Karpas-422 (cell line): ENCODE measurements at regions not wholly inside any gene's neighbourhood (a gene's known extent, or its start where the extent isn't known, plus 50 kb on each side); places are given as distances from the start of the nearest gene placed in this dataset.

Experiments
- DNase-seq: peaks from one replicate; pipeline ENCODE4 v3.0.0-alpha.2; 2015
- H2AFZ ChIP-seq: fragments of 200-600 bp; sonication (generic); 2 replicates; pipeline ENCODE4 v1.6.1; 2014; ENCODE audit warnings: antibody characterized with exemption, low read length, mixed read lengths
- H3K27ac ChIP-seq: fragments of 200-600 bp; sonication (generic); 2 replicates; pipeline ENCODE4 v1.5.1; 2014; ENCODE audit warnings: mild to moderate bottlenecking, low read length, moderate library complexity
- H3K27me3 ChIP-seq: fragments of 200-600 bp; sonication (generic); 2 replicates; pipeline ENCODE4 v1.6.1; 2014; ENCODE audit warnings: low read length, mixed read lengths
- H3K36me3 ChIP-seq: fragments of 200-600 bp; sonication (generic); 2 replicates; pipeline ENCODE4 v1.6.1; 2014; ENCODE audit warnings: low read length, mixed read lengths; ENCODE audit not compliant: insufficient read depth
- H3K4me1 ChIP-seq: fragments of 200-600 bp; sonication (generic); 2 replicates; pipeline ENCODE4 v1.6.1; 2014; ENCODE audit warnings: mild to moderate bottlenecking, low read length, mixed read lengths
- H3K4me2 ChIP-seq: fragments of 200-600 bp; sonication (generic); 2 replicates; pipeline ENCODE4 v1.6.1; 2014; ENCODE audit warnings: low read length, low read depth, mild to moderate bottlenecking; ENCODE audit not compliant: poor library complexity, severe bottlenecking
- H3K4me3 ChIP-seq: fragments of 200-600 bp; sonication (generic); 2 replicates; pipeline ENCODE4 v1.5.1; 2014; ENCODE audit warnings: mild to moderate bottlenecking, antibody characterized with exemption, low read length, mixed read lengths
- H3K79me2 ChIP-seq: fragments of 200-600 bp; sonication (generic); 2 replicates; pipeline ENCODE4 v1.6.1; 2014; ENCODE audit warnings: mild to moderate bottlenecking, low read length, mixed read lengths
- H3K9ac ChIP-seq: fragments of 200-600 bp; sonication (generic); 2 replicates; pipeline ENCODE4 v1.6.0; 2014; ENCODE audit warnings: low read length
- H3K9me2 ChIP-seq: fragments of 200-600 bp; sonication (generic), shearing (Covaris generic); replicated peaks from 2 replicates; pipeline ENCODE4 v1.6.0; 2014; ENCODE audit warnings: mild to moderate bottlenecking, low read length, moderate library complexity; ENCODE audit not compliant: insufficient read depth
- H3K9me3 ChIP-seq: fragments of 300-700, 200-600 bp; sonication (generic); 2 replicates; pipeline ENCODE4 v1.6.1; 2014; ENCODE audit warnings: low read length, mixed read lengths
- H4K20me1 ChIP-seq: fragments of 200-600 bp; sonication (generic); 2 replicates; pipeline ENCODE4 v1.6.1; 2014; ENCODE audit warnings: mild to moderate bottlenecking, antibody characterized with exemption, low read length, low read depth; ENCODE audit not compliant: insufficient read depth

DNA sequence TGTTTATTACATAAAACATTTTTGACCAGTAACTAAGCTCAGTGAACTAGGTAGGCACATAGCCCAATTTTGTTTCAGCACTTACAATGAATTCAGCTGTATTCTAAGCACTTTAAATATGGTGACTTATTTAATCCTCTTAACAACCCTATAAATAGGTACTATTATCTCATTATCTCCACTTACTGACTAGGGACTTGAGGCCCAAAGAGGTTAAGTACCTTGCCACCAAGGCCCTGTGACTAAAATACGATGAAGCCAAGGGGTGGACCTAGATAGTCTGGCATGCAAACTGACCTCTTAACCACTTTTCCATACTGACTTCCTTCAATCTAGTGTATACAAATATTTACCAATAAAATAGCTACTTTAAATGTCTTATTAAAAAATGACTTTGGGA is 266.4 kb downstream of the ZNF608 start:
- Histone ChIP-seq H3K4me1 (no peaks in the 10 kb centered on the region), H3K36me3 (no peaks in the 10 kb centered on the region), H3K27me3 (no peaks in the 10 kb centered on the region), H3K79me2 (no peaks in the 10 kb centered on the region), H3K9me3 (no peaks in the 10 kb centered on the region), H3K27ac (no peak overlapping the region), H3K9me2 (no peaks in the 10 kb centered on the region), H2AFZ (no peak overlapping the region), H3K4me2 (no peak overlapping the region), H3K4me3 (no peak overlapping the region), H3K9ac (no peak overlapping the region), H4K20me1 (no peaks in the 10 kb centered on the region)
- no peak for DNase-seq

DNA sequence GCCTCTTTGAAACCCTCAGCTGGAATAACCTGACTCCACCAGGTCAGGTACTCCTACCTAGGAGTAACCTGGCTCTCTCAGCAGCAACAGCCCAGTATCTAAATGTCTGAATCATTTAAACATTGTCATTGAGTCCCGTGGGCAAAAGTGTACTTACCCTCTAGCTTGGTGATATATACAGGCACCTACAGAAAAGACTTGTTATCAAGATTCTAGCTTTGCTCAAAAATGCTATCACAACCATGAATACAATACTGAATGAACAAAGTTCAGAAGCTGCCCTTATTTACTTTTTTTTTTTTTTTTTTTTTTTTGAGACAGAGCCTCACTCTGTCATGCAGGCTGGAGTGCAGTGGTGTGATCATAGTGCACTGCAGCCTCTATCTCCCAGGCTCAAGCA is 268.2 kb downstream of the ZNF608 start:
- Histone ChIP-seq H2AFZ (no peak overlapping the region), H3K27ac (no peak overlapping the region), H3K4me2 (no peak overlapping the region), H3K36me3 (no peaks in the 10 kb centered on the region), H3K79me2 (no peaks in the 10 kb centered on the region), H3K9me2 (no peaks in the 10 kb centered on the region), H3K27me3 (no peaks in the 10 kb centered on the region), H3K4me1 (no peaks in the 10 kb centered on the region), H3K9me3 (no peaks in the 10 kb centered on the region), H3K9ac (no peak overlapping the region), H3K4me3 (no peak overlapping the region), H4K20me1 (no peaks in the 10 kb centered on the region)
- DNase-seq: no peak

DNA sequence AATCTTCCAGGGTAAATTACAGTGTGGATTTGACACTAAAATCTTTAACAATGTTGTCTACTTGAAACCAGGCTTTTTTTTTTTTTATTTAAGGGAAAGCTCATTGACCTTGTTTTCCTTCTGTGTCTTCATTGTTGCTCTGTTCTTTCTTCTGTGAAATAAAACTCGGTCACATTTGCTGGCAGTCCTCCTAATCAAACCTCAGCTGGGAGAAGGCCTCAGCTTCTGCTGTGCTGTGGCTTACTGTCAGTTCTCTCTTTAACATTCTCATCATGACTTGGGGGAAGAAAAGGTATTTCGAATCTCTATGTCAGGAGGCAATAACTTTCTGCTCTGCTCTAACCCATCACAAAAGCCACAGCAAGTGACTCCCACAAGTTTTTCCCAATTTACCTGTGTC is 268.9 kb downstream of the ZNF608 start:
- Histone ChIP-seq H3K4me2 (no peak overlapping the region), H3K4me1 (no peaks in the 10 kb centered on the region), H4K20me1 (no peaks in the 10 kb centered on the region), H3K36me3 (no peaks in the 10 kb centered on the region), H3K79me2 (no peaks in the 10 kb centered on the region), H3K9me3 (no peaks in the 10 kb centered on the region), H3K27me3 (no peaks in the 10 kb centered on the region), H3K9me2 (no peaks in the 10 kb centered on the region), H3K27ac (no peak overlapping the region), H3K4me3 (no peak overlapping the region), H3K9ac (no peak overlapping the region), H2AFZ (no peak overlapping the region)
- DNase-seq: no peak

DNA sequence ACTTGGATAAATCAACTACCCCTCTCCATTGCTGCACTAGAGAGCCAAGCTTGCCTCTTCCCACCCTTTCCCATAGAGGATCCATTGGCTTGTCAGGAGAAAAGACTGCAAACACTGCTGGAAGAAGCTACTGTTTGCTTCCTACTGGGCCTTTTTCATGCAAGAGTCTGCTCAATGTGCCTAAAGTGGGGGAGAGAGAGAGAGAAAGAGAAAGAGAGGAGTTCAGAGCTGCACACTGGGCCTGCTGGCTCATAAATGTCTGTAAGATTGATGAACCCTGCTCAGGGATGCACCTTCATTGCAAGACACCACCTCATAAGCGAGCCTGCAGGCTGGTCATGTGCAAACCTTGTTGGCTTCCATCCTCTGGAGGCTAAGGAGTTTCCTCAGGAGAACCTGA is 269.4 kb downstream of the ZNF608 start:
- Histone ChIP-seq H4K20me1 (no peaks in the 10 kb centered on the region), H3K9me3 (no peaks in the 10 kb centered on the region), H3K36me3 (no peaks in the 10 kb centered on the region), H2AFZ (no peak overlapping the region), H3K27ac (no peak overlapping the region), H3K27me3 (no peaks in the 10 kb centered on the region), H3K79me2 (no peaks in the 10 kb centered on the region), H3K9ac (no peak overlapping the region), H3K4me2 (no peak overlapping the region), H3K4me3 (no peak overlapping the region), H3K9me2 (no peaks in the 10 kb centered on the region), H3K4me1 (no peaks in the 10 kb centered on the region)
- no peak for DNase-seq

DNA sequence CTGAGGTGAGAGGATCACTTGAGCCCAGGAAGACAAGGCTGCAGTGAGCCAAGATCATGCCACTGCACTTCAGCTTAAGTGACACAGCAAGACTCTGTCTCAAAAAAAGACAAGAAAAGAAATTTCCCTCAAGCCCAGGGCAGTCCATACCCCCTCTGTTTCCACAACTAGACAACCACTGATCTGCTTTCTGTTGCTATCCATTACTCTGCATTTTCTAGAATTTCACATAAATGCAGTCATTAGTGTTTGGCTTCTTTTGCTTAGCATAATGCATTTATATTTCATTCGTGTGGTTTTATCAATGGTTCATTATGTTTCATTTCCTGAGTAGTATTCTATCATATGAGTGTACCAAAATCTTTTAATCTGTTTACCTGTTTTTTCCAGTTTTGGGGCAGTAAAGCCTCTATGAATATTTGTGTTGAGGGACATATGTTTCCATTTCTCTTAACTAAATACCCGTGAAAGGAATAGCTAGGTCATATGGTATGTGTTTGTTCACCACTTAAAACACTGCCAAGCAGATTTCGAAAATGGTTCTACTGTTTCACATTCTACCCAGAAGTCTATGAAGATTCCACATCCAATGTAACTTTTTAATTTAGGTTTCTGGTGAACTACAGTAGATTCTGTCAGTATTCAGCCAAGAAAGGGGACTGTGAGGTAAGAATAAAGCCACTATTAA is 271.8 kb downstream of the ZNF608 start:
- H3K27ac ChIP-seq: no peak overlapping the region
- H3K36me3 ChIP-seq: no peaks in the 10 kb centered on the region
- H3K79me2 ChIP-seq: no peaks in the 10 kb centered on the region
- no peaks in the 10 kb centered on the region for H3K27me3 ChIP-seq
- H3K4me3 ChIP-seq: no peak overlapping the region
- no peak overlapping the region for H3K4me2 ChIP-seq
- H2AFZ ChIP-seq: no peak overlapping the region
- H4K20me1 ChIP-seq: no peaks in the 10 kb centered on the region
- DNase-seq: no peak
- no peaks in the 10 kb centered on the region for H3K4me1 ChIP-seq
- H3K9me3 ChIP-seq: no peaks in the 10 kb centered on the region
- H3K9ac ChIP-seq: no peak overlapping the region
- no peaks in the 10 kb centered on the region for H3K9me2 ChIP-seq

DNA sequence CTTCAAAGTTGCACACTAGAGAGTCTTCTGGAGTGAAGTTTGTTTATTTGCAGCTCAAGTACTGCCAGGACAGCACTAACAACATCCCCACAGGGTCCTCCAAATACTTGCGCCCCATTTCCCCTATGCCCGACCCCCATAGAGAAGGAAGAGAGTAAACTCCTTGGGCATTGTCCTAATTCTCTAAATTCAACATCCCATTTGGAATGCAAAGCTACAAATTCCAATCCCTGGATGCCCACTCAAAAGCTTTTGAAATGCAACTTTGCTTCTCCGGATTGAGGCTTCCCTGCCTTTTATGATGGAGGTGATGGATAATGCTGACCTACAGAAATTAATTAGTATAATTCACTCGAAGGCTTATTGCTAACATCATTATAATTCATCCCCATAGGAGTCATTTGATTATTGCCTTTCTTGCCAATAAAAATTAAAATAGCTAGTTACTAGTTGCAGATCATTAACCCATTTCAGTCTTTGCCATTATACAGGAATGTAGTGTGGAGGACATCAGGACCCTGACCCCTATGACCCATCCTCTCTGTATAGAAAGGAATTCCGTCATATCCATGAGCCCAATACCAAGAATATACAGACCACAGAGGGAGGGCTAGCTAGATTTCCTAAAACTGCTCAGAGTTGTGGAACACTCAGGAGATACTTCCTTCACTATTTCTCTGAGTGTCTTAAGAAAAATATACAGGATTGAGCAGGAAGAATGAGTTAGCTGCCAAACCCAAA is 277.6 kb downstream of the ZNF608 start:
- Histone ChIP-seq H3K27me3 (0 out of 2 replicates have a peak, but pooled peaks cover 2% of the 10 kb centered on the region), H3K9me2 (0 out of 2 replicates have a peak, but pooled peaks cover 3% of the 10 kb centered on the region), H3K79me2 (no peaks in the 10 kb centered on the region), H3K4me2 (no peak overlapping the region), H2AFZ (no peak overlapping the region), H3K27ac (no peak overlapping the region), H3K9ac (no peak overlapping the region), H3K4me3 (no peak overlapping the region), H3K4me1 (no peaks in the 10 kb centered on the region), H4K20me1 (no peaks in the 10 kb centered on the region), H3K36me3 (no peaks in the 10 kb centered on the region), H3K9me3 (no peaks in the 10 kb centered on the region)
- DNase-seq: no peak

DNA sequence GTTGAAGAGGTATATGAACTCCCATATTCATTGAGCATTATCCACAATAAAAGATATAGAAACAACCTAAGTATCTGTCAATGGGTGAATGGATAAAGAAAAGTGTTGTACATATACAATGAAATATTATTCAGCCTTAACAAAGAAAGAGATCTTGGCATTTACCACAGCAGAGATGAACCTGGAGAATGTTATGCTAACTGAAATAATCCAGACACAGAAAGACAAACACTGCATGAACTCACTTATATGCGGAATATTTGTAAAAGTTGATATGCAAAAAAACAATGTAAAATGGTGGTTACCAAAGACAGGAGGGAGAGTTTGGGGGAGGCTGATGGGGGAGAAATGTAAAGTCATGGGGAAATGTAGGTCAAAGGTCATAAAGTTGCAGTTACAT is 278.7 kb downstream of the ZNF608 start:
- no peaks in the 10 kb centered on the region for H3K4me1 ChIP-seq
- H3K9me2 ChIP-seq: 0 out of 2 replicates have a peak, but pooled peaks cover 3% of the 10 kb centered on the region
- no peak overlapping the region for H3K27ac ChIP-seq
- no peak overlapping the region for H3K4me2 ChIP-seq
- no peaks in the 10 kb centered on the region for H3K79me2 ChIP-seq
- no peak overlapping the region for H3K9ac ChIP-seq
- no peaks in the 10 kb centered on the region for H4K20me1 ChIP-seq
- no peak overlapping the region for H3K4me3 ChIP-seq
- DNase-seq: no peak
- H3K36me3 ChIP-seq: no peaks in the 10 kb centered on the region
- no peaks in the 10 kb centered on the region for H3K9me3 ChIP-seq
- 0 out of 2 replicates have a peak, but pooled peaks cover 2% of the 10 kb centered on the region for H3K27me3 ChIP-seq
- H2AFZ ChIP-seq: no peak overlapping the region

DNA sequence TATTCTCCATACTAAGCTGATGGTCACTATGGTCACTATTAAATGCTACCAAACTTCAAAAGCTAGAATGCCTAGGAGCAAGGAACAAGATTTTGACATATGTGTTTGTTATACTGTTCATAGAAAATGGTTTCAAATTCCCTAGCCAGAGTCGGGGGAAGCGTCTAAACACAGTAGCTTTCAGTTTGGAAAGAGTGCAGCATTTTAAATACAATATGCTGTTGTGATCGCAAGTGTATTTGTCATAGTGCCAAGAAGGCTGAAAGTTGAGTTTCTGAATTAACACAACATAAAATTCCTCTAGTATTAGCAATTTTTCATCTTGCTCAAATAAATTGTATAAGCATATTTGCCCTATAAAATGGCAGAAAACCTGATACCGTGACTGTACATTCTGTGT is 280.4 kb downstream of the ZNF608 start:
- Histone ChIP-seq H3K9ac (no peak overlapping the region), H2AFZ (no peak overlapping the region), H3K27ac (no peak overlapping the region), H3K9me2 (0 out of 2 replicates have a peak, but pooled peaks cover 3% of the 10 kb centered on the region), H3K4me2 (no peak overlapping the region), H3K9me3 (no peaks in the 10 kb centered on the region), H3K27me3 (0 out of 2 replicates have a peak, but pooled peaks cover 2% of the 10 kb centered on the region), H3K36me3 (no peaks in the 10 kb centered on the region), H3K4me3 (no peak overlapping the region), H3K4me1 (no peaks in the 10 kb centered on the region), H4K20me1 (no peaks in the 10 kb centered on the region), H3K79me2 (no peaks in the 10 kb centered on the region)
- no peak for DNase-seq
